KMS-11 (cell line): ENCODE measurements at regions not wholly inside any gene's neighbourhood (a gene's known extent, or its start where the extent isn't known, plus 50 kb on each side); places are given as distances from the start of the nearest gene placed in this dataset.

Source experiments
- H2AFZ ChIP-seq: fragments of 200-600 bp; sonication (generic); 2 replicates; pipeline ENCODE4 v1.6.1; 2016; ENCODE audit warnings: antibody characterized with exemption, mixed run types, low read depth
- H3K27ac ChIP-seq: fragments of 200-600 bp; sonication (generic); 2 replicates; pipeline ENCODE4 v1.6.1; 2016; ENCODE audit warnings: mild to moderate bottlenecking, mixed run types
- H3K27me3 ChIP-seq: fragments of 200-600 bp; sonication (generic); 2 replicates; pipeline ENCODE4 v1.6.1; 2017; ENCODE audit warnings: mild to moderate bottlenecking, low read depth, mixed run types, moderate library complexity; ENCODE audit not compliant: insufficient read depth
- H3K36me3 ChIP-seq: fragments of 200-600 bp; sonication (generic); 2 replicates; pipeline ENCODE4 v1.6.1; 2017; ENCODE audit warnings: mild to moderate bottlenecking, mixed run types; ENCODE audit not compliant: insufficient read depth
- H3K4me1 ChIP-seq: fragments of 200-600 bp; sonication (generic); 2 replicates; pipeline ENCODE4 v1.6.1; 2016; ENCODE audit warnings: mild to moderate bottlenecking, low read depth, mixed run types; ENCODE audit not compliant: poor library complexity, severe bottlenecking
- H3K4me2 ChIP-seq: fragments of 200-600 bp; sonication (generic); 2 replicates; pipeline ENCODE4 v1.7.0; 2016; ENCODE audit warnings: mild to moderate bottlenecking, mixed run types
- H3K4me3 ChIP-seq: fragments of 200-600 bp; sonication (generic); IDR thresholded peaks from 2 replicates; pipeline ENCODE4 v1.6.1; 2017; ENCODE audit warnings: low read depth, low read length, mixed read lengths; ENCODE audit not compliant: insufficient read depth
- H3K79me2 ChIP-seq: fragments of 200-600 bp; sonication (generic); 2 replicates; pipeline ENCODE4 v1.6.1; 2016; ENCODE audit warnings: low read depth, mixed run types; ENCODE audit not compliant: insufficient read depth
- H3K9ac ChIP-seq: fragments of 200-600 bp; sonication (generic); 2 replicates; pipeline ENCODE4 v1.6.1; 2016; ENCODE audit warnings: mild to moderate bottlenecking, mixed run types
- H4K20me1 ChIP-seq: fragments of 200-600 bp; sonication (generic); 2 replicates; pipeline ENCODE4 v1.6.1; 2016; ENCODE audit warnings: mild to moderate bottlenecking, mixed run types; ENCODE audit not compliant: insufficient read depth
- CTCF ChIP-seq: fragments of 200-600 bp; sonication (generic); conservative IDR thresholded peaks from 2 replicates; pipeline ENCODE4 v1.6.1; 2017; ENCODE audit warnings: low read depth, mild to moderate bottlenecking, antibody characterized with exemption, low read length, moderate library complexity, mixed read lengths

- H3K9ac ChIP-seq: no peak overlapping the region
- peaks cover 10% of the 10 kb centered on the region; the same call in 1 of the 2 replicates for H3K27me3 ChIP-seq
These were observed 70.4 kb upstream of the FGF3 start for GRCh38 chr11:69889400-69890318.

GRCh38 chr11:69890476-69890875 lies 71.3 kb upstream of the FGF3 start:
- H3K9ac ChIP-seq: no peak overlapping the region
- H3K36me3 ChIP-seq: no peaks in the 10 kb centered on the region
- H3K79me2 ChIP-seq: no peaks in the 10 kb centered on the region
- no peaks in the 10 kb centered on the region for H3K4me1 ChIP-seq
- no peaks in the 10 kb centered on the region for H4K20me1 ChIP-seq
- H2AFZ ChIP-seq: no peak overlapping the region
- TF ChIP-seq CTCF: no peak
- H3K4me3 ChIP-seq: no peak overlapping the region
- H3K27me3 ChIP-seq: peaks cover 10% of the 10 kb centered on the region; the same call in 1 of the 2 replicates
- H3K27ac ChIP-seq: no peak overlapping the region
- H3K4me2 ChIP-seq: no peak overlapping the region

More at GRCh38 chr11:69889400-69890318, 70.4 kb upstream of the FGF3 start:
- Histone ChIP-seq H3K4me3 (no peak overlapping the region), H3K79me2 (no peaks in the 10 kb centered on the region), H3K4me1 (no peaks in the 10 kb centered on the region), H2AFZ (no peak overlapping the region), H3K36me3 (no peaks in the 10 kb centered on the region), H4K20me1 (no peaks in the 10 kb centered on the region), H3K4me2 (no peak overlapping the region), H3K27ac (no peak overlapping the region)
- no peak for TF ChIP-seq CTCF

- no peaks in the 10 kb centered on the region for H4K20me1 ChIP-seq
- no peak overlapping the region for H3K27ac ChIP-seq
- H2AFZ ChIP-seq: no peak overlapping the region
- no peak overlapping the region for H3K9ac ChIP-seq
- no peaks in the 10 kb centered on the region for H3K36me3 ChIP-seq
- no peaks in the 10 kb centered on the region for H3K79me2 ChIP-seq
- H3K4me1 ChIP-seq: no peaks in the 10 kb centered on the region
- H3K4me3 ChIP-seq: no peak overlapping the region
- no peak overlapping the region for H3K4me2 ChIP-seq
- H3K27me3 ChIP-seq: peaks cover 10% of the 10 kb centered on the region; the same call in 1 of the 2 replicates
- no peak for TF ChIP-seq CTCF
These were observed 72.4 kb upstream of the FGF3 start for GRCh38 chr11:69891421-69892236.

GRCh38 chr11:69892237-69892985 lies 73.2 kb upstream of the FGF3 start:
- no peaks in the 10 kb centered on the region for H4K20me1 ChIP-seq

More at GRCh38 chr11:69892237-69892985, 73.2 kb upstream of the FGF3 start:
- Histone ChIP-seq H3K27me3 (peaks cover 6% of the 10 kb centered on the region; the same call in 1 of the 2 replicates), H3K4me2 (no peak overlapping the region), H3K79me2 (no peaks in the 10 kb centered on the region), H3K36me3 (no peaks in the 10 kb centered on the region), H2AFZ (no peak overlapping the region), H3K4me1 (no peaks in the 10 kb centered on the region), H3K4me3 (no peak overlapping the region), H3K27ac (no peak overlapping the region), H3K9ac (no peak overlapping the region)
- no peak for TF ChIP-seq CTCF
